Fibroblast of villous mesenchyme (primary cell): ENCODE measurements at regions not wholly inside any gene's neighbourhood (a gene's known extent, or its start where the extent isn't known, plus 50 kb on each side); places are given as distances from the start of the nearest gene placed in this dataset.

Experiments
- DNase-seq: peaks from one replicate; pipeline ENCODE4 v3.0.0-alpha.2; 2010; ENCODE audit warnings: low read depth
- H3K4me3 ChIP-seq: 2 replicates; pipeline ENCODE4 v1.5.1; 2011; ENCODE audit warnings: low read depth, mild to moderate bottlenecking, low read length
- TF ChIP-seq, protein P1 (sequence below): IDR thresholded peaks from 2 replicates; pipeline ENCODE4 v1.5.1; 2012; ENCODE audit warnings: low read depth, mild to moderate bottlenecking, low read length; ENCODE audit not compliant: insufficient read depth

DNA sequence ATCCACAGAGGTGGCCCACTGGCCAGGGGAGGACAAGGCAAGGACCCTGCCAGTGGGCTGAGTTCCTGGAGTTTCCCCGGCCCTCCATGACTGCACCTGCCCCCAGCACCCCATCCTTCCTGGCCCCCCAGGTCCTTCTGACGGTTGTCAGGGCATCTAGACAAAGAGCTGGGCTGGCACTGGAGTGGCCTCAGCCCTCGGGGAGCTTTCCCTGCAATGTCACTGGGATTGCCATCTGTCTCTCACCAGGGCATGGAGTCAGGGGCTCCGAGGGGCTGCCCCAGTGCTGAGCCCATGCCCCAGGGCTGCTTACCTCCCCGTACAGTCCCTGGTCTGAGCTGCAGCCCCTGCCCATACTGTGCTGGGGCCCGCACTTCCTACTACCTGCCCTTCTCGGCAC is 446.5 kb upstream of the MKI67 start:
- H3K4me3 ChIP-seq, result no peak overlapping the region
- no peak for DNase-seq
- TF ChIP-seq, protein P1, sequence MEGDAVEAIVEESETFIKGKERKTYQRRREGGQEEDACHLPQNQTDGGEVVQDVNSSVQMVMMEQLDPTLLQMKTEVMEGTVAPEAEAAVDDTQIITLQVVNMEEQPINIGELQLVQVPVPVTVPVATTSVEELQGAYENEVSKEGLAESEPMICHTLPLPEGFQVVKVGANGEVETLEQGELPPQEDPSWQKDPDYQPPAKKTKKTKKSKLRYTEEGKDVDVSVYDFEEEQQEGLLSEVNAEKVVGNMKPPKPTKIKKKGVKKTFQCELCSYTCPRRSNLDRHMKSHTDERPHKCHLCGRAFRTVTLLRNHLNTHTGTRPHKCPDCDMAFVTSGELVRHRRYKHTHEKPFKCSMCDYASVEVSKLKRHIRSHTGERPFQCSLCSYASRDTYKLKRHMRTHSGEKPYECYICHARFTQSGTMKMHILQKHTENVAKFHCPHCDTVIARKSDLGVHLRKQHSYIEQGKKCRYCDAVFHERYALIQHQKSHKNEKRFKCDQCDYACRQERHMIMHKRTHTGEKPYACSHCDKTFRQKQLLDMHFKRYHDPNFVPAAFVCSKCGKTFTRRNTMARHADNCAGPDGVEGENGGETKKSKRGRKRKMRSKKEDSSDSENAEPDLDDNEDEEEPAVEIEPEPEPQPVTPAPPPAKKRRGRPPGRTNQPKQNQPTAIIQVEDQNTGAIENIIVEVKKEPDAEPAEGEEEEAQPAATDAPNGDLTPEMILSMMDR, result no peak

DNA sequence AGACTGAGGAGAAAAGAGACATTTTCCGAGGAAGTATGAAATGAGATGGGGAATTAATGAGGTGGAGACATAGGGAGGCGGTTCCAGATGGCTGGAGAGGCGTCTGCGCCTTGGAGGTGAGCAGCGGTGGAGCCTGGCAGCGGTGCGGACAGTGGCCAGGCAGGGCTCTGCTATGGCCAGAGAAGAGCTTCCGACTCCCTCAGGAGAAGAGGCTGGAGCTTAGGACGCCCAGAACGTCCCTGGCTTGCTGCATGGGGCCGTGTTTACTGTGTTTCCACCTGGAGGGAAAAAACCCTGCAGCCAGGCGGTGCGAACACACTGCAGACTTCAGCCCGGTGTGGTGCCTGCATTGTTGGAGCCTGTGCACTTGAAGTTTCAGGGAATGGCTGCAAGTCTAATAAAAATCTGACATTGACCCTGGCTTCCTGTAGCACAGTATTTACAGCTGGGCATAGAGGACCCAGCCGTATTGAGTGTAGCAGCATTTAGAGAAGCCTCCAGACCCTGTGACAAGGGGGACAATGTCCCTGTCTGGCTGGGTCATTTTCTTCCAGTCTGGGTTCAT is 447.1 kb upstream of the MKI67 start:
- TF ChIP-seq, protein P1, result no peak
- DNase-seq, result no peak
- H3K4me3 ChIP-seq, result no peak overlapping the region

DNA sequence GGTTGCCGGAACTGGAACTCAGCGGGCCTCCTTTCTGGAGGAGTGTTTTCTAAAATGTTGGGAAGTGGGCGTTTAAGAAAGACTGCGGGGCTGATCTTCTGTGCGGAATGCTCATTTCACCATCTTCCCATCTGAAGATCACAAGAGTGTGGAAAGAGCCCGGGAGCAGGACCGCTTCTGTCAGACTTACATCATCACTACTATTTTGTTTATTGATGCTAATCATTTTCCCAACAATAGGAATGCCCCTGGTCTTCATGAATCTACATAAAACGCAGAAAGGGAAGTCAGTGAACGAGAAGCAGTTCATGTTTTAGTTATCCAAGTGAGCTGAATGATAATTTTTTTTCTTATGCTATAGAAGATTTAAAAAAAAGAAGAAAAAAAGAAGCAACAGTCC is 447.8 kb upstream of the MKI67 start:
- TF ChIP-seq, protein P1, result no peak
- no peak overlapping the region for H3K4me3 ChIP-seq
- DNase-seq, result no peak

DNA sequence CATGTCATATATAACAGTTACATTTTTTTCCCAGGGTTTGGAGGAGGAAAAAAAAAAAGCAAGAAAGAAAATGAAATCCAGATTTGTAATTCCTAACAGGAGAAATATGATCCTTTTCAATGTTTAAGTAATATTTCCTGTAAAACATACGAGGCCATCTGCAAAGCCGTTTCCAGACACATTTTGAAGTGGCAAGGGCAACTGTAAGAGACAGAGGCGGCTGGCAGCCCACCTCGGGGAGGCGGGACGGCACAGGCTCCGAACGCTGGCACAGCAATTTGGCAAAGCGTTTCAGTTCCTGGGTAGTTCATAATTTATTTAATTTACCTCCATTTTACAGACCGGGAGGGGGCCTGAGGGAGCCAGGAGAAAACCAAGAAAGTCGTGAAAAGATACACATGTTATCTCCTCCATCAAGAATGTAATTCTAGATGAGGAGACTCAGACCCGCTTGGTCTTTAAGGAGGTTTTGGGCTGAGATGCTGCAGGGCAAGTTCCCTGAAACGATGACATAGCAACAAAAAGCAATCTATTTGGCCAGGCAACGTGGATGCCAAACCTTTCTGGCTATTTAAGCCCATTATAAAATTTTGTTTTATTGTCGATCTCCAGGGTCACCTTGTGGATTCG is 448.5 kb upstream of the MKI67 start:
- DNase-seq, result no peak
- no peak overlapping the region for H3K4me3 ChIP-seq
- TF ChIP-seq, protein P1, result no peak

DNA sequence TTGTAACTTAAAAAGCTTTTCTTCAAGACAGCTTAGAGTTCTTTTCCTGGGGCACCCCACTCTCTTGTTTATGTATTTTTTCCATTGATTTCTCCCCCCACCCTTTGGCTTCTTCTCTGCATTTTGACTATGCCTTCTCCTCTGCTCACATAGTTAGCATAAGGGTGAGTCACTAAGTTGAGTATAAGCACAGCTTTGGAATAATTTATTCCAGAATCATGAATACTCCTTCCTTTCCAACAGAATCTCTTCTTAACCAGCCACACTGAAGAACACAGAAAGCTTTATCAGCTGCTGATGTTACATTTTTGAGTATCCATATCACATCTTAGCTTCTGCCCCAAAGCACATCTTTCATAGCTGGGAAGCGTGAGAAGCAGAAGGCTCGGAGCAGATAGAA is 449.5 kb upstream of the MKI67 start:
- TF ChIP-seq, protein P1, result no peak
- no peak for DNase-seq
- no peak overlapping the region for H3K4me3 ChIP-seq

DNA sequence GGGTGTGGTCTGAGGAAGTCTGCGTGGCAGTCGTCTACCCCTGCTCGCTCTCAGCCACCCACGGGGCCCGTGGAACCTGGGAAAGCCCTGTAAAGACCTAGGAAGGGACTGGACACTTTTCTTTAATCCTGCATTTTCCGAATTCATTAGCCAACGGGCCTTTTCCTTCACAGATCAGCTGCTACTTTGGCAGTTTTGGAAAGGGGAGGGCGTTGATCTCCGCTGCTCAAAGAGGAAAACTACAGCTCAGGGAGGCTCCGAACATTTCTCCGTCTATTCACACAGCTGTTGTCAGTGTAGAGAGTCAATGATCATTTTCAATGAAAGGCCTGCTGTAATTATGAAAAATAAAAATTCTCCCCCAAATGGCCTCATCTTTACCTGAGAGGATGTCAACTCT is 450.1 kb upstream of the MKI67 start:
- no peak for DNase-seq
- TF ChIP-seq, protein P1, result no peak

DNA sequence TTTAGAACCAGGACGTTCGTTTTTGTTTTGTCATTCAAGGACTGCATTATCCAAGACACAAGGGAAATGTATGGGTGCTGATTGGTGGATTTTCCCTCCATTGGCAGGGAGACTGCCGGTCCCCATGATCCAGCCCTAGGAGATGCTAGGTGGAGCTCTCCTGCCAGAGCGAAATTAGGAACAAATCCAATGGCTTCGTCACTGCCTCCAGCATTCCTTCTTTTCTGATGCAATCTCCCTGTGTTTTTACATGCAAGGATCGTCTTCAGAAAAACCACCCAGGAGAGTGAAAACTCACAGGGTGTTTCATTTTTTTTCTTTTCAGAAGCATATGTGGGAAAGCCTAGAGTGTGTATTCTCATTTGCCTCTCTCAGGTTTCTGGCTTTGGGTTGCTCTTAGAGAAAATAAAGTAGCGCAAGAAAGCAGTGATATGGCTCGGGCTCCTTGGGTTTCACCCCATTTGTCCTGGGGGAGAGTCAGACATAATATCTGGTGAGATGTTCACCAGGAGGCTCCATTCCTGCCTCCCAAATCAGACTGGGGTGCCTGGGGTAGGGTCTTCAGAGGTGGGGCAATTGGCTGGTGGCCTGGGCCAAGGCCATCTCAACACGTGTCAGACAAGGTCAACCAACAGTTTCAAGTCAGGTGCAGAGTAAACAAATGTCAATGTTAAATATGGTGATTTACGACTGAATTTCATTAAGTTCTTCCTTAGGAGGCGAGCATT is 450.9 kb upstream of the MKI67 start:
- DNase-seq, result no peak
- no peak overlapping the region for H3K4me3 ChIP-seq
- TF ChIP-seq, protein P1, result no peak

More for the DNA sequence above, 450.1 kb upstream of the MKI67 start:
- no peak overlapping the region for H3K4me3 ChIP-seq
